Keratinocyte (primary cell): ENCODE measurements at regions not wholly inside any gene's neighbourhood (a gene's known extent, or its start where the extent isn't known, plus 50 kb on each side); places are given as distances from the start of the nearest gene placed in this dataset.

Experiments used
- CTCF ChIP-seq, 3 experiments: IDR thresholded peaks in 1 of 3; conservative IDR thresholded peaks in 1 of 3; optimal IDR thresholded peaks in 1 of 3; 2 replicates in 2 of 3; 3 replicates in 1 of 3; pipeline versions ENCODE3 to v1.5.1; 2011; ENCODE audit warnings: low read length in 3 of 3, mild to moderate bottlenecking in 3 of 3, moderate library complexity in 2 of 3, control low read depth in 1 of 3, inconsistent platforms in 1 of 3; ENCODE audit not compliant: insufficient read depth in 2 of 3; ENCODE audit errors: extremely low read depth in 1 of 3
- EZH2 ChIP-seq: IDR thresholded peaks from one replicate; pipeline ENCODE4 v1.6.1; 2012; ENCODE audit warnings: inconsistent platforms, mild to moderate bottlenecking, low read length, moderate library complexity

GRCh38 chr12:30840715-30841114 lies 85.8 kb upstream of the TSPAN11 start:
- no peak for TF ChIP-seq CTCF (optimal IDR thresholded peaks at IDR 0.05 in 1 of 3, IDR thresholded peaks at IDR 0.05 in 1 of 3, conservative IDR thresholded peaks at IDR 0.05 in 1 of 3; ENCODE audit: extremely low read depth in 1 of 3, insufficient read depth in 2 of 3, low read length in 3 of 3)
- TF ChIP-seq EZH2: no peak
